ENCODE measurements at regions not wholly inside any gene's neighbourhood (a gene's known extent, or its start where the extent isn't known, plus 50 kb on each side); places are given as distances from the start of the nearest gene placed in this dataset.

- ATAC-seq (ENCODE audit: low read depth): no peak
- ChIA-PET CTCF (interaction anchor here (1.2 kb wide), 1 partner anchor 11 kb away, joined by 5 read pairs; no protein-coding TSS in a partner anchor), POLR2A (ENCODE audit: unreplicated experiment) (no interaction called here)
- H3K36me3 ChIP-seq (ENCODE audit: control insufficient read depth, insufficient read depth, low read length): no peaks in the 10 kb centered on the region
- H3K9me1 ChIP-seq (ENCODE audit: insufficient read depth, low read length): no peaks in the 10 kb centered on the region
- H3K14ac ChIP-seq (replicated peaks; ENCODE audit: low read depth, low read length): no peak overlapping the region
- TF ChIP-seq FOS (IDR thresholded peaks at IDR 0.05; ENCODE audit: low read depth, low read length) (no peak), MAZ (IDR thresholded peaks at IDR 0.05; ENCODE audit: borderline replicate concordance, low read depth, low read length) (no peak), RAD21 (IDR thresholded peaks at IDR 0.05; ENCODE audit: low read length) (no peak), CHD1 (IDR thresholded peaks at IDR 0.05; ENCODE audit: low read depth, low read length) (no peak), MAFK (IDR thresholded peaks at IDR 0.05; ENCODE audit: low read depth, low read length) (no peak), RFX5 (IDR thresholded peaks at IDR 0.05; ENCODE audit: low read depth, low read length) (no peak), SMC3 (IDR thresholded peaks at IDR 0.05; ENCODE audit: low read depth, low read length) (no peak), MXI1 (IDR thresholded peaks at IDR 0.05; ENCODE audit: borderline replicate concordance, low read depth, low read length) (no peak), RCOR1 (IDR thresholded peaks at IDR 0.05; ENCODE audit: insufficient replicate concordance, low read length) (no peak)
- TF ChIP-seq, protein P1, sequence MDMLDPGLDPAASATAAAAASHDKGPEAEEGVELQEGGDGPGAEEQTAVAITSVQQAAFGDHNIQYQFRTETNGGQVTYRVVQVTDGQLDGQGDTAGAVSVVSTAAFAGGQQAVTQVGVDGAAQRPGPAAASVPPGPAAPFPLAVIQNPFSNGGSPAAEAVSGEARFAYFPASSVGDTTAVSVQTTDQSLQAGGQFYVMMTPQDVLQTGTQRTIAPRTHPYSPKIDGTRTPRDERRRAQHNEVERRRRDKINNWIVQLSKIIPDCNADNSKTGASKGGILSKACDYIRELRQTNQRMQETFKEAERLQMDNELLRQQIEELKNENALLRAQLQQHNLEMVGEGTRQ (IDR thresholded peaks at IDR 0.05; ENCODE audit: low read depth, low read length): no peak
- TF ChIP-seq, protein P2, sequence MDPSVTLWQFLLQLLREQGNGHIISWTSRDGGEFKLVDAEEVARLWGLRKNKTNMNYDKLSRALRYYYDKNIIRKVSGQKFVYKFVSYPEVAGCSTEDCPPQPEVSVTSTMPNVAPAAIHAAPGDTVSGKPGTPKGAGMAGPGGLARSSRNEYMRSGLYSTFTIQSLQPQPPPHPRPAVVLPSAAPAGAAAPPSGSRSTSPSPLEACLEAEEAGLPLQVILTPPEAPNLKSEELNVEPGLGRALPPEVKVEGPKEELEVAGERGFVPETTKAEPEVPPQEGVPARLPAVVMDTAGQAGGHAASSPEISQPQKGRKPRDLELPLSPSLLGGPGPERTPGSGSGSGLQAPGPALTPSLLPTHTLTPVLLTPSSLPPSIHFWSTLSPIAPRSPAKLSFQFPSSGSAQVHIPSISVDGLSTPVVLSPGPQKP (IDR thresholded peaks at IDR 0.05; ENCODE audit: borderline replicate concordance, low read depth, low read length): no peak
- H3K18ac ChIP-seq (ENCODE audit: low read depth, low read length): no peak overlapping the region
- no peak overlapping the region for H4K91ac ChIP-seq (ENCODE audit: insufficient read depth, low read depth, low read length)
- H4K5ac ChIP-seq (ENCODE audit: low read depth, low read length): no peak overlapping the region
- DNase-seq: no peak
- H2BK5ac ChIP-seq (ENCODE audit: low read depth, low read length, poor library complexity, severe bottlenecking): no peak overlapping the region
- in situ Hi-C loops (cut with MboI; ENCODE audit: low sequenced_read_pairs) (no loop called here), intact Hi-C loops (cut with micrococcal nuclease) (no loop called here), dilution Hi-C loops (cut with HindIII; ENCODE audit: low sequenced_read_pairs, unreplicated experiment) (no loop called here)
- WGBS, 2 experiments (ENCODE audit: extremely low coverage in 2 of 2, insufficient read length in 1 of 2): 25% methylated on average over 2 of the region's 2 CpGs; no CpG with 5 or more reads in 1 of the 2 experiments
- H2BK20ac ChIP-seq (ENCODE audit: low read depth, low read length): no peak overlapping the region
- H3K4me1 ChIP-seq (ENCODE audit: control insufficient read depth, insufficient read depth, low read length): no peaks in the 10 kb centered on the region
- H3K27me3 ChIP-seq (ENCODE audit: control insufficient read depth, insufficient read depth, low read length): no peaks in the 10 kb centered on the region
- no peak overlapping the region for H3K23ac ChIP-seq (ENCODE audit: low read depth, low read length)
- no peak overlapping the region for H2AK9ac ChIP-seq (replicated peaks; ENCODE audit: low read depth, low read length, poor library complexity)
- no peak overlapping the region for H2AK5ac ChIP-seq (ENCODE audit: low read depth, low read length)
- no peak overlapping the region for H4K8ac ChIP-seq (ENCODE audit: low read depth in 2 of 2, low read length in 2 of 2)
- H2BK120ac ChIP-seq (ENCODE audit: low read depth, low read length): no peak overlapping the region
- no peak overlapping the region for H3K4ac ChIP-seq (ENCODE audit: low read depth, low read length)
- no peak overlapping the region for H3K4me3 ChIP-seq (ENCODE audit: insufficient read depth, low read depth, low read length)
- H4K20me1 ChIP-seq (ENCODE audit: insufficient read depth, low read length): no peaks in the 10 kb centered on the region
- H3K27ac ChIP-seq (ENCODE audit: insufficient read depth, low read length): no peak overlapping the region
- H3K56ac ChIP-seq (ENCODE audit: extremely low read depth, insufficient read depth, low read length): no peak overlapping the region
- H3K79me1 ChIP-seq (ENCODE audit: low read depth in 1 of 2, low read length in 2 of 2): no peaks in the 10 kb centered on the region
- no TSS peak for BruUV-seq (replicated peaks)
- peaks cover 2% of the 10 kb centered on the region; the same call in 1 of the 2 replicates for H3K9me3 ChIP-seq (ENCODE audit: control insufficient read depth, insufficient read depth, low read length)
- H2BK15ac ChIP-seq (ENCODE audit: low read depth, low read length): no peak overlapping the region
- H2AFZ ChIP-seq (replicated peaks; ENCODE audit: low read length, poor library complexity): no peak overlapping the region
- H3K9ac ChIP-seq (ENCODE audit: low read depth, low read length): no peak overlapping the region
- no peak overlapping the region for H3K4me2 ChIP-seq (ENCODE audit: low read depth, low read length)
Observed at GRCh38 chrX:3951859-3952258, 238.4 kb upstream of the PRKX start.

Data from IMR-90 (cell line).